H1 (cell line): ENCODE measurements at regions not wholly inside any gene's neighbourhood (a gene's known extent, or its start where the extent isn't known, plus 50 kb on each side); places are given as distances from the start of the nearest gene placed in this dataset.

Experiments used
- CTCF ChIP-seq, 3 experiments: IDR thresholded peaks; 1 replicate in 2 of 3; 2 replicates in 1 of 3; pipeline versions ENCODE4 v1.5.1 to v1.6.1; 2011; ENCODE audit warnings: low read length in 3 of 3, mild to moderate bottlenecking in 3 of 3, inconsistent platforms in 2 of 3, low read depth in 1 of 3, moderate library complexity in 1 of 3; ENCODE audit not compliant: insufficient read depth in 1 of 3; ENCODE audit errors: control extremely low read depth in 1 of 3
- POLR2A ChIP-seq, 2 experiments: IDR thresholded peaks; 1 replicate in 1 of 2; 2 replicates in 1 of 2; pipeline ENCODE4 v1.6.1; 2011; ENCODE audit warnings: low read depth in 2 of 2, low read length in 2 of 2, mild to moderate bottlenecking in 2 of 2; ENCODE audit errors: control extremely low read depth in 1 of 2
- SRF ChIP-seq: IDR thresholded peaks from 2 replicates; pipeline ENCODE4 v1.6.1; 2011; ENCODE audit warnings: mild to moderate bottlenecking, low read depth, low read length, moderate library complexity

GRCh38 chr6:42507195-42507594 is 55.5 kb upstream of the TRERF1 start (continued):
- no peak for TF ChIP-seq CTCF (IDR thresholded peaks at IDR 0.05; ENCODE audit: control extremely low read depth in 1 of 3, insufficient read depth in 1 of 3, low read depth in 1 of 3, low read length in 3 of 3)
- TF ChIP-seq SRF, result no peak
- TF ChIP-seq POLR2A (IDR thresholded peaks at IDR 0.05; ENCODE audit: control extremely low read depth in 1 of 2, low read depth in 2 of 2, low read length in 2 of 2), result no peak
